Mammary epithelial cell (primary cell): ENCODE measurements at regions not wholly inside any gene's neighbourhood (a gene's known extent, or its start where the extent isn't known, plus 50 kb on each side); places are given as distances from the start of the nearest gene placed in this dataset.

Experiments
- EZH2 ChIP-seq: IDR thresholded peaks from 2 replicates; pipeline ENCODE4 v1.6.1; 2012; ENCODE audit warnings: low read length, inconsistent platforms, borderline replicate concordance
- TF ChIP-seq, protein P1 (sequence below), 2 donors: IDR thresholded peaks in 1 of 2; conservative IDR thresholded peaks in 1 of 2; 2 replicates each; pipeline ENCODE4 v1.5.1; 2011 to 2012; ENCODE audit warnings: inconsistent platforms in 2 of 2, low read length in 2 of 2, mild to moderate bottlenecking in 2 of 2, control low read depth in 1 of 2, low read depth in 1 of 2; ENCODE audit not compliant: insufficient read depth in 1 of 2; ENCODE audit errors: extremely low read depth in 1 of 2

- TF ChIP-seq, protein P1, sequence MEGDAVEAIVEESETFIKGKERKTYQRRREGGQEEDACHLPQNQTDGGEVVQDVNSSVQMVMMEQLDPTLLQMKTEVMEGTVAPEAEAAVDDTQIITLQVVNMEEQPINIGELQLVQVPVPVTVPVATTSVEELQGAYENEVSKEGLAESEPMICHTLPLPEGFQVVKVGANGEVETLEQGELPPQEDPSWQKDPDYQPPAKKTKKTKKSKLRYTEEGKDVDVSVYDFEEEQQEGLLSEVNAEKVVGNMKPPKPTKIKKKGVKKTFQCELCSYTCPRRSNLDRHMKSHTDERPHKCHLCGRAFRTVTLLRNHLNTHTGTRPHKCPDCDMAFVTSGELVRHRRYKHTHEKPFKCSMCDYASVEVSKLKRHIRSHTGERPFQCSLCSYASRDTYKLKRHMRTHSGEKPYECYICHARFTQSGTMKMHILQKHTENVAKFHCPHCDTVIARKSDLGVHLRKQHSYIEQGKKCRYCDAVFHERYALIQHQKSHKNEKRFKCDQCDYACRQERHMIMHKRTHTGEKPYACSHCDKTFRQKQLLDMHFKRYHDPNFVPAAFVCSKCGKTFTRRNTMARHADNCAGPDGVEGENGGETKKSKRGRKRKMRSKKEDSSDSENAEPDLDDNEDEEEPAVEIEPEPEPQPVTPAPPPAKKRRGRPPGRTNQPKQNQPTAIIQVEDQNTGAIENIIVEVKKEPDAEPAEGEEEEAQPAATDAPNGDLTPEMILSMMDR (conservative IDR thresholded peaks at IDR 0.05 in 1 of 2, IDR thresholded peaks at IDR 0.05 in 1 of 2; ENCODE audit: extremely low read depth in 1 of 2, insufficient read depth in 1 of 2, low read depth in 1 of 2, low read length in 2 of 2), result no peak
- TF ChIP-seq EZH2, result no peak
Measured at GRCh38 chr5:165119175-165119574, 1613.8 kb downstream of the MAT2B start.
